HCT116 (cell line): ENCODE measurements at regions not wholly inside any gene's neighbourhood (a gene's known extent, or its start where the extent isn't known, plus 50 kb on each side); places are given as distances from the start of the nearest gene placed in this dataset.

Source experiments
- EGR1 ChIP-seq: IDR thresholded peaks from 2 replicates; pipeline ENCODE4 v1.6.1; 2012; ENCODE audit warnings: low read depth
- ELF1 ChIP-seq: IDR thresholded peaks from 2 replicates; pipeline ENCODE4 v1.6.1; 2012; ENCODE audit warnings: low read depth, borderline replicate concordance
- EZH2 ChIP-seq: fragments of 200-600 bp; sonication (generic); IDR thresholded peaks from 2 replicates; pipeline ENCODE4 v1.6.1; 2017; ENCODE audit warnings: antibody characterized with exemption, mixed run types
- POLR2A ChIP-seq: IDR thresholded peaks from 2 replicates; pipeline ENCODE4 v1.7.0; 2011; ENCODE audit warnings: borderline replicate concordance; ENCODE audit not compliant: insufficient read depth, insufficient read length; ENCODE audit errors: extremely low read depth
- RAD21 ChIP-seq: IDR thresholded peaks from 2 replicates; pipeline ENCODE4 v1.6.1; 2012; ENCODE audit warnings: low read depth, mild to moderate bottlenecking
- SIN3A ChIP-seq: IDR thresholded peaks from 2 replicates; pipeline ENCODE4 v1.6.1; 2012; ENCODE audit warnings: low read depth
- TCF7L2 ChIP-seq: IDR thresholded peaks from 2 replicates; pipeline ENCODE4 v1.7.0; 2011; ENCODE audit warnings: borderline replicate concordance, inconsistent platforms; ENCODE audit not compliant: insufficient read depth, insufficient read length; ENCODE audit errors: extremely low read depth
- YY1 ChIP-seq: IDR thresholded peaks from 2 replicates; pipeline ENCODE4 v1.6.1; 2011; ENCODE audit warnings: low read length, low read depth, moderate library complexity, mild to moderate bottlenecking; ENCODE audit not compliant: insufficient replicate concordance; ENCODE audit errors: extremely low read depth
- ZFX ChIP-seq: fragments of 450-650 bp; IDR thresholded peaks from 2 replicates; pipeline ENCODE4 v1.6.1; 2017
- ZNF274 ChIP-seq: fragments of 200-500 bp; sonication (Bioruptor generic); IDR thresholded peaks from 2 replicates; pipeline ENCODE4 v1.6.1; 2014; ENCODE audit warnings: mild to moderate bottlenecking, low read depth, low read length, inconsistent platforms
- TF ChIP-seq, protein P1 (sequence below), 3 experiments: fragments of 200-600 bp in 1 of 3; sonication (generic) in 1 of 3; IDR thresholded peaks in 2 of 3; conservative IDR thresholded peaks in 1 of 3; 2 replicates each; pipeline ENCODE4 v1.5.1; 2012 to 2017; ENCODE audit warnings: low read depth in 2 of 3, low read length in 2 of 3, antibody characterized with exemption in 1 of 3, borderline replicate concordance in 1 of 3, control low read depth in 1 of 3, mild to moderate bottlenecking in 1 of 3, mixed read lengths in 1 of 3, mixed run types in 1 of 3, moderate library complexity in 1 of 3; ENCODE audit not compliant: insufficient read depth in 1 of 3
- TF ChIP-seq, protein P2 (sequence below): IDR thresholded peaks from 2 replicates; pipeline ENCODE4 v1.6.1; 2012

DNA sequence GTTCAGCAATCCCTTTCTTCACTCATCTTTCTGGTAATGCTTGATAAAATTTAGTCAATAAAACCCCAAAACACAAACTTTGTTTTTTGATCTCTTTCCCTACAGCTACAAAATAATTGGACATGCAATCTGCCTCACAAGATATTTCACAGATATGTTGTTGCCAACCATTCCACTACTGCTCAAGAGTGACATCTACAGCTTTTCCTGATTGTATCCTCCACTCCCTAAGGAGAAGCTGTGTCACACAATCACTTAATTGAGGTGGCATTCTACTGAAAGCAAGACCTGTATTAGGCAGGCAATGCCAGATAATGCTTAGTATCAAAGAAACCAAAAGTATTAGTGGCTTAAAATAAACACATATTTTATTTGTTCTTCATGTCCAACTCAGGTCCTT, 1646.2 kb upstream of the SPRY2 start:
- TF ChIP-seq, protein P1, sequence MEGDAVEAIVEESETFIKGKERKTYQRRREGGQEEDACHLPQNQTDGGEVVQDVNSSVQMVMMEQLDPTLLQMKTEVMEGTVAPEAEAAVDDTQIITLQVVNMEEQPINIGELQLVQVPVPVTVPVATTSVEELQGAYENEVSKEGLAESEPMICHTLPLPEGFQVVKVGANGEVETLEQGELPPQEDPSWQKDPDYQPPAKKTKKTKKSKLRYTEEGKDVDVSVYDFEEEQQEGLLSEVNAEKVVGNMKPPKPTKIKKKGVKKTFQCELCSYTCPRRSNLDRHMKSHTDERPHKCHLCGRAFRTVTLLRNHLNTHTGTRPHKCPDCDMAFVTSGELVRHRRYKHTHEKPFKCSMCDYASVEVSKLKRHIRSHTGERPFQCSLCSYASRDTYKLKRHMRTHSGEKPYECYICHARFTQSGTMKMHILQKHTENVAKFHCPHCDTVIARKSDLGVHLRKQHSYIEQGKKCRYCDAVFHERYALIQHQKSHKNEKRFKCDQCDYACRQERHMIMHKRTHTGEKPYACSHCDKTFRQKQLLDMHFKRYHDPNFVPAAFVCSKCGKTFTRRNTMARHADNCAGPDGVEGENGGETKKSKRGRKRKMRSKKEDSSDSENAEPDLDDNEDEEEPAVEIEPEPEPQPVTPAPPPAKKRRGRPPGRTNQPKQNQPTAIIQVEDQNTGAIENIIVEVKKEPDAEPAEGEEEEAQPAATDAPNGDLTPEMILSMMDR (IDR thresholded peaks at IDR 0.05 in 2 of 3, conservative IDR thresholded peaks at IDR 0.05 in 1 of 3; ENCODE audit: borderline replicate concordance in 1 of 3, insufficient read depth in 1 of 3, low read depth in 2 of 3, low read length in 2 of 3) = peak in 1 of 3 experiments; percentile 20; a peak in 1 of 6 replicates
- TF ChIP-seq, protein P2, sequence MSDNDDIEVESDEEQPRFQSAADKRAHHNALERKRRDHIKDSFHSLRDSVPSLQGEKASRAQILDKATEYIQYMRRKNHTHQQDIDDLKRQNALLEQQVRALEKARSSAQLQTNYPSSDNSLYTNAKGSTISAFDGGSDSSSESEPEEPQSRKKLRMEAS = no peak
- TF ChIP-seq ELF1 (no peak), POLR2A (no peak), ZFX (no peak), SIN3A (no peak), EZH2 (no peak), YY1 (no peak), RAD21 (no peak), EGR1 (no peak), ZNF274 (no peak), TCF7L2 (no peak)
